Activated naive CD8-positive, alpha-beta T cell treated with anti-CD3 and anti-CD28 coated beads, Interleukin-2, amount 50 U/mL, for 16 hours (primary cell): ENCODE measurements at regions not wholly inside any gene's neighbourhood (a gene's known extent, or its start where the extent isn't known, plus 50 kb on each side); places are given as distances from the start of the nearest gene placed in this dataset.

Experiments
- DNase-seq: peaks from one replicate; pipeline ENCODE4 v3.0.0-alpha.2; 2020; ENCODE audit warnings: low read depth, low spot score

DNA sequence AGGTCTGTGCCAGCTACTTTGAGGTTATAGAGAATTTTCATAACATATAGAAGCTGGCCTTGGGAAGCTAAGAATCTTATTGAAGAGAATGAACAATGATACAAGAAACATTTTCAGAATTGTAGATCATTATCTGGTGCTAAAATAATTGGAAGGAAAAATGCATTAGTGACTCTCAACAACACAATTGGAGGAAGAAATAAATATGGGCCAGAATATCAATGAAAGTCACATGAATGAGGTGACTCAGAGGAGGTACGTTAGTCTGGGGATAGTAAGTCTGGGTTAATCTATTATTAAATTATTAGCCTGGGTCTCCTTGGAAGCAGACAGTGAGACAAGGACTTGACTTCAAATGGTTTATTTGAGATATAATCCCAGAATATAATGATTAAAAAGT, 529.3 kb upstream of the SLIT2 start:
- no peak for DNase-seq

DNA sequence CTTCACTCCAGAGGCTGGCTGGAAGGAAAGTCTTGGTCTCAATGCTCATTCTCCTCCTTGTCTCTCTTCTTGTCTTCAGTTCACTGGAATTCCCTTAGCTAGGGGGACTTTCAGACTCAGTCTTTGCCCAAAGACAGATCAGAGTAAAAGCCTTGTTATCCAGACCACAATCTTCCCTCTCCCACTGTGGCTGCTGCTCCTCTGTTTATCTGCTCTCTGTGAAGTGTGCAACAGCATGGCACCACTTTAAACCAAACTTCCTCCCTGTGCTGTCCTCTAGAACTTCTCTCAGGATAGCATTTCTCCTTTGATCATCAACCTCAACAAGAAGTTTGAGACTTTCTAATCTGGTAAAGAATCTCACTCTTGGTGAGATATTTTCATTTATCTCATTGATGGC, 530.1 kb upstream of the SLIT2 start:
- no peak for DNase-seq

DNA sequence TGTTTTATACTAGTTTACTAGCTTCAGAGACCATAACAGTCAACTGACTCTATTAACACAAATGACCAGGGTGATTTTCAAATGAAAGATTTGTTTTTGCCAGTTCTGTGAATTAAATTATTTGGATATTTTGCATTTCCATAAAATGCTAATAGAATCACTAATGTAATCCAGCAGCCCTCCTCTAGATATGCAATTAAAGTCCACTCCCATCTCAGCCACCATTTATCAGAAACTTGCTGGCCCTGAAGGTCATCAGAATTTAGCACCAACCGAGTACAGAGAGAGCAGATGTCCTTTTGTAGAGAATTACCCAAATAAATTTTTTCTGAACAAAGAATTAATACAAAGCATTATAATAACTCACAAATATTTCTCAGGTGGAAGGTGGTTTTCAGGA, 531.1 kb upstream of the SLIT2 start:
- no peak for DNase-seq

DNA sequence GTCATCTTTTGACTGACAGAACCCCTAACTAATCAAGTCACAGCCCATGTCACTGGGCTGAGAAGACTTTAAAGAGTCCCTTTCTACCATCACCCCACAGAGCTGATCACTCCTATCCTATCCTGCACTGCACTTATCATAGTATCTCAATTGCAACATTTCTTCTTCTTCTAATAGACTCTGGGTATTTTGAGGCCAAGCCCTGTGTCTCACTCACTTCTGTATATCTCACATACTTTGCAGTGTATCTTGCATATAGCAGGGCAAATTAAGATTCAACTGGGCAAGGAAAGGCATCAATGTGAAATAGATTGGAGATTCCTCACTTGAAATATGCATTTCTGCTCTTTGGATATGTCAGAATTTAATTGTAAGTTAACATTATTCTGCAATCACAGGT, 531.5 kb upstream of the SLIT2 start:
- DNase-seq = no peak

DNA sequence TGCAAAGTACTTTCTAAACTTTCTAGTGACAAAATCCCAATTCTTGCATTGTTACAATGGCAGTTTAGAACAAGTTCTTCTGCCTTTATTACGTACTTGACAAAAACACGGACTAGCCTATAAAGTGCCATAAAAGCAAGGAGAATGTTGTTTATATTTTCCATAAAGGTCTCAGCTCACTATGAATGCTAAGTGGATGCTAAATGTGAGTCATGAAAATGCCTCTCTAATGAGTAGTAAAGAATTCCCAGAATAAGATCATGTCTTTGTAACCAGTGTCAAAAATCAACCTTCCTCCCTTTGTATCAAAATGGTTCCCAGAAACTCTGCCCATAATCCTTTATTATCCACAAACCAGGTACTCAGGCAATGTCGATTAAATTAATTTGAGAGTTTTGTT, 539.8 kb upstream of the SLIT2 start:
- no peak for DNase-seq

DNA sequence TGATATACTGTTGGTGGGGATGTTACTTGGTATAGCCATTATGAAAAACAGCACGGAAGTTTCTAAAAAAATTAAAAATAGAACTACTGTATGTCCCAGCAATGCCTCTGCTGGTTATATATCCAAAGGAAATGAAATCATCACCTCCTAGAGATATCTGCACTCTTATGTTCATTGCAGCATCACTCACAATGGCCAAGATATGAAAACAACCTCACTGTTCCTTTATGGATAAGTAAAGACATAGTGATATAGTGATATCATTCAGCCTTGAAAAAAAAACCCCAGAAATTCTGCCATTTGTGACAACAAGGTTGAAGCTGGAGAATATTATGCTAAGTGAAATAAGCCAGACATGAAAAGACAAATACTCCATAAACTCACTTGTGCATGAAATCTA, 543.8 kb upstream of the SLIT2 start:
- no peak for DNase-seq

DNA sequence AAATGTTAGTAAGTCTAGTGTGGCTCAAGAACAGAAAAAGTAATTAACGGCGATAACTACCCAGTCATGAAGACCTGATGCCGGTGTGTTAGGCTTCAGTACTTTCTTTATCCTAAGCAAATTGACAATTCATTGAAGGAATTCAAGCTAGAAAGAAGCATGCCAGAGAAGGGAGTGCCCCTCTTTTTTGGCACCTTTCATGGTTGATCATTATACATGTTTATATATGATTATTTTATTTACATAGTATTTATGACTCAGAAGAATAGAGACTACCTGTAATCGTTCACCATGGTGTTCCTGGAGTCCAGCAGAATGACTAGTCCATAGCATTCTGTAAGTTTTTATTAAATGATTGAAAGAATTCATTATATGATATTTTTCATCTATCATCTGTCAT, 548.3 kb upstream of the SLIT2 start:
- DNase-seq = no peak

DNA sequence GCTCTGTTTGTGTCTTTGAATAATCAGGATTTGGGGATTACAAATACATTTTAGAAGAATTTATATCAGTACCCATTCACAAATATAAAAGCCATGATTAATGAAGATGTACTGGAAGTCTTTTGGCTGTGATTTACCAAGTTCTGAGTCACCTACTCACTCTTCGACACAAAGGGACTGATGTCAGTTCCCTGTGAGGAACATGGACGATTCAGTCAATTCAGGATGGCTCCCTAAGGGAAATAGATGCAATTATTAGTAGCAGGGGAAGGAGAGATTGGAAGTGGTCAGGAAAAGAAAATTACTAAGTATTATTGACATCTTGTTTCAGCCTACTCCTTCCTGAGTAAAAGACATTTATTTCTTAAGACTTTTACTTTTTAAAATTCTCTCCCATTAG, 550.7 kb upstream of the SLIT2 start:
- DNase-seq = no peak

DNA sequence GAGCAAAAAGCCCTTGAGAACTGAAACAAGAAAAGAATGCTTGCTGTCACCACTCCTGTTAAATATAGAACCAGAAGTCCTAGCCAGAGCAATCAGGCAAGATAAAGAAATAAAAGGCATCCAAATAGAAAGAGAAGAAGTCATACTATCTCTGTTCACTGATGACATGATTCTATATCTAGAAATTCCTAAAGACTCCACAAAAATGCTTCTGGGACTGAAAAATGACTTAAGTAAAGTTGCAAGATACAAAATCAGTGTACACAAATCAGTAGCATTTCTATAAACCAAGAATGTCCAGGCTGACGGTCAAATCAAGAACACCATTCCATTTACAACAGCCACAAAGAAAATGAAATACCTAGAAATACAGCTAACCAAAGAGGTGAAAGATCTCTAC, 552.7 kb upstream of the SLIT2 start:
- DNase-seq = no peak

DNA sequence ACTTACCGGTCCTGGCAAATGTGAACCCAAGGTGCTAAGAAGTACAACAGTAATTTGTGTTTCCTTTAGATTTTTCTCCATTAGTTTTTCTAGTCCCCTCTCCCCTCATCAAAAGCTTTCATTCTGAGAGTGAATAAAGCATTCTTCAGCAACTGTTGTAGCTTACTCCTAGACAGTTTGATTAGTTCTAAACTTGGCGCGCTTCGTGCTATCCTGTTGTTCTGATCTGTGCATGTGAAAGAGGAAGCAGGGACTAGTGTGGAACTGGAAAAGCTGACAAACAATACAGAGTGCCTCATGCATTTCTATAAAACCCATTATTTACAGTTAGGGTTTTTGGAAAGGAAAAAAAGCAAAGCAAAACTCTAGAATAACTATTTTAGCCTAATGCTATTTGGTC, 556.9 kb upstream of the SLIT2 start:
- no peak for DNase-seq

DNA sequence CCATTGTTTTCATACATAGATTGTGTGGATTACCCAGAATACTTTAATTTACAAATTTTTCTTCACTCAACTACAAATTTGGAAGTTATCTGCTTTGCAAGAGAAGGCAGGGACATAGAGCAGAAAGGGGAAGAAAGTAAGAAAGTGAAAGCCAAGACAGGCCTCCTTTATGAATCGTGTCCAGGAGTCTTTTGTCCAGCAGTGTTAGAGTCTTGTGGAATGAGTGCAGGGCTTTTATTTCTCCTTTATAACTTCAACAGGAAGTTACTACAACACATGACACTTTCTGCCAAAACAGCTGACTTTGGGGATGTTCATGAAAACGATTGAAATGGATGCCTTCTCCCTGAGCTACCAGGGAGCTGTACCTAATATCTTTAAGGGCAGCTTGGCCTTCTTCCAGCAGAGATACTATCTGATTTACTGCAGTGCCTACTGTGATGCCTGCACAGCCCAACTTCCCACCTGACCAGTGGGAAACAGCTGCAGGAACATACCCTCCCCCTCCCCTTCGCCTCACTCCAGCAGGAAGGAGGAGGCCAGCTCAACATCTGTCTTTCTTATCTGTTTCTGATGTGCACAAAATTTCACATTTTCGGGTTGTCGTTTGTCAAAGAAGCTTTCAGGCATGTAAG, 557.7 kb upstream of the SLIT2 start:
- no peak for DNase-seq

DNA sequence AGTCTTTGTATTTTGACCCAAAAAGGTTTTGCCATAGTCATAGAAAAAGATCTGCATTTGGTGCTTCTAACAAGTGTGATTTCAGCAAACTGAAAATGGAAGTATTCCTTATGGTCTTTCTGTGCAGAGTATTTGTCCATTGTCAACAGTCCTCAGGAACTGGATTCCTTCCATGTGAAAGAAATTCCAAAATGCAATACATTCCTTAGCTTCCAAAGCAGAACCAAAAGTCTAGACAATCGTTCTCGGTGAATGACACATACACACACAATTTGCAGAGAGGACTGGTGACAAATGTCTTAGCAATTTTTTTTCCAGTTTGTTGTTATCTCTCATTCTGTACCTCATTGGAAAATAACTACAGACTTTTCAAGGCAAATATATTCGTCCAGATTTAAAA, 562.2 kb upstream of the SLIT2 start:
- no peak for DNase-seq

DNA sequence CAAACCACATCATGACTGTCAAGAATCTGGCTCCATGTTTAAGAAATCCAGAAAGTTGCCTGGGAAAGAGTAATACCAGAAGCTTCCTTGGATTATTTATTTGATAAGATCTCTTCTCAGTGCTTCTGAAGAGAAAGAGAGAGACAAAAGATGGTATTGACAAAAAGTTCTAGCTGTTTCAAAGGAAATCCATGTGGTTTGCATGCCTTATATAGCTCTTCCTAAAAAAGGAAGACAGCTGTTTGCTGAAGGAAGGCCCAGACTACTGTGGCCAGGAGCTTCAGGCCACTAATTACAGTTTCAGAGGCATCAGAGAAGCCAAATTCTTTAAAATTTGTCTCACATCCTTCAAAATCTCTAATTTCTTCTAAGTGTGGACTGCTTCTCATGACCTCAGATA, 565.2 kb upstream of the SLIT2 start:
- DNase-seq = no peak

DNA sequence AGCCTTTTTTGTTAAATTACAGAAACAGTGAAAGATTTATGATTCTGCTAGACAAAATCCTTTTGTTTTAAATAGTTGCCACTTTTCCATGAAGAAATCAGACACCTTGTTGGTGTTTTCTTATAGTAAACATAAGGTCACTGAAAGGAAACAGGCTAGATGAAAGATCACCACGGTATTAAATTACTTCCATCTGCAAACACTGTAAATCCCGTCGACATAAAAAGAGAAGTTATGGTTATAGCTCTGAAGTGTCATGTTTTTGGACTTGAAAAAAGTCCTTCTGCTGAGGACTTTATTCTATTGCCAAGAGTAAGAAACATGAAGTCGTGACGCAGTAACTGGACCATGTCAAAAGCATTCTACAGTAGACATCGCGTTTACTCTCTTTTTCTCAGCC, 567.6 kb upstream of the SLIT2 start:
- DNase-seq = no peak

DNA sequence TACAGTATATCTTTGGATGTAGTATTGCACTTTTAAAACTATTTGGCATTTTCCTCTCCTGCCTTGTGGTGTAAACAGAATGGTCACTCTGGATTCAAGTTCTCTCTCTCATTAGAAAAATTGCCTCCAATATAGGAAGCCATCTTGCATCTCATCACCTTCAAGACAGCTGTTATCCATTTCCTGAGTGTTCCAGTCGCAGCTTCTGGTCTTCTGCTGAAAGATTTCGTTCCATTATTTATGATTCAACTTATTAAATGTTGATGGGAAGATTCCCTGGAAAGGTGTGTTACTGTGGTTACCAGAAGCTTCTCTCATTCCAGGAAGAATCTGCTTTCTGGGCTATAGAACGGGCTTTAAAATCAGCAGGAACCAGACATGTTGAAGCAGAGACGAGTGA, 568.3 kb upstream of the SLIT2 start:
- DNase-seq = no peak

DNA sequence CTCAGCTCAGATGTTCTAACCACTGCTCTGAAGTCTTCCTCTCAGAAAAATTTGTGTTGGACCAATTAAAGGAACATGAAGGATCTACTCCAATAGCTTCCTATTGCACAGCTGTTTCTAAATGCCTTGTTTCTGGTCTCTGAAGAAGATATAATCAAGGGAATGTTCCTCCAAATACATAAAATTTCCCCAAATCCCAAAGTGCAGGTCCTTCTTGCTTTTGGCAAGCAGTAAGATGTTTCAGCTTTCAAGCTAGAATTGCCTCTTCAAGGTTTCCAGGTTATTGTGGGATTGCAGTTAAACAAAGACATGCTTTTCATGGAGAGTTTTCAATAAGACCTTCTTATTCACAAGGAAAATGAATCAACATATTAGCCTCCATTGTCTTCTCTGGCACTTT, 574.5 kb upstream of the SLIT2 start:
- DNase-seq = no peak

DNA sequence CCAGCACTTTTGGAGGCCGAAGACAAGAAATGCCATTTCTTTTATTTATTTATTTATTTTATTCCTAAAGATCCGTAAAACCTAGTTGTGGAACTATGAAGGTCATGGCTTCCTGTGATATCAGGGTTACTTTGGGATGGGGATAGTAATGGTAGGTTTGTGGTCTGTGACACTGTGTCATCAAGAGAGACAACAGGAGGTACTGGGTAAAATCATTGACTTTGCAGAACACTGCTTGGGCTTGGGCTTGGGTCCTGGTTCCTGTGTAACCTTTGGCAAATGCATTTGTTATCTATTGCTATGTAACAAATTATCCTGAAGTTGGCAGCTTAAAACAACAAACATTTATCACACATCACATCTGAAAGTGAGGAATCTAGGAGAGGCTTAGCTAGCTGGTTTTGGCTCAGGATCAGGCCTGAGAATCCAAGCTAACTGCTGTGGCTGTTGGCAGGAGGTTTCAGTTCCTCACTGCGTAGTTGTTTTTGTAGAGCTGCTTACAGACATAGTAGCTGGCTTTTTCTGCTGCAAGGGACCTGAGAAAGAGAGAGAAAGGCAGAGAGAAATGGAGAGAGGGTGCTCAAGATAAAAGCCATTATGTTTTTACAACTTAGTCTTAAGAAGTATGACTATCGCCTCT, 576.4 kb upstream of the SLIT2 start:
- DNase-seq = no peak

DNA sequence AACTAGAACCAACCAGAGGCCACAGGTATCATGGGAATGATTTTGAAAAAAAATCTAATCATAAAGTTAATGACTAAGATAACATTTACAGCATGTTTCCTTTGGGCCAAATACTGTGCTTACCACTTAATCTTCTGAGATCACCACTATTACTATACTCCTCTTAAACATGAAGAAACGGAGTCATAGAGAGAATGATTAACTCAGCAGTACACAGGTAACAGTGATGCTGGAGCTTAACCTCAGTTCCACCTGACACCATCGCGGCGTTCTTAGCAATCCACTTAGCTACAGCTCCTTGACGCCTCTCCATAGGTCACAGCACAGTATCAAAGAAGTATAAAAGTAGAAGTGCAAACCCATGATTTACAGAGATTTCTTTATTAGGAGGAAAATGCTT, 592.6 kb upstream of the SLIT2 start:
- no peak for DNase-seq

DNA sequence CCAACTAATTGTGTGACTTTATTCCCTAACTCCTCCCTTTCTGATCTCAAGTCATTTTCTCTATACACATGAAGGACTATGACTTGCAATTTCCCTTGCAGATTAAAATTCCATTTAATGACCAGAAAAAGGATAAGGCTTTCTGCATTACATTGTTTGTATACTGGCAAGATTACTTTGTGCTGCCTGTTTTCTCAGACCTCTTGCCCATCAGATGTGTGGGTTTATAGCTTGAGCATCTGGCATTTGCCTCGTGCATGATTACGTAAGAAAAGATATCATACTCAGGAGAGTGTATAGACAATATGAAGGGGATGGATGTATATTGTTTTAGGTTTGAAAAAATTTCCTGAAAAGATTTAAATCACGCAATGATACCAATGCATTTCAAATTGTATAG, 593.8 kb upstream of the SLIT2 start:
- DNase-seq = no peak

DNA sequence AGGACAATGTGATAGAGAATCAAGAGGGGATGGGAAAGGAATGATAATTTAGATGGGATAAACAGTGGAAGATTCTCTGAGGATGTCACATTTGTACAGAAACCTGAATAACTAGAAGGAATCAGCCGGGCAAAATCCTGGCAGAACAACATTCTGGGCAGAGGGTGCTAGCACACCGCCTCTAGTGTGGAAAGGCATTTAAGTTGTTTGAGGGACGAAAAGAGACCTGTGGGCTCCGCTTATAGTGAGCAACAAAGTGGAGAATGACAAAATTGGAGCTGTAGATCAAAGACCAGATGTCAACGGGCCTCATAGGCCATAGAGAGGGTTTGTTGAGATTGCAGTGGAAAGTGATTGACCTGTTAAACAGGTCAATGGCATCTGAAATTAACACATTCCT, 596.0 kb upstream of the SLIT2 start:
- DNase-seq = no peak

DNA sequence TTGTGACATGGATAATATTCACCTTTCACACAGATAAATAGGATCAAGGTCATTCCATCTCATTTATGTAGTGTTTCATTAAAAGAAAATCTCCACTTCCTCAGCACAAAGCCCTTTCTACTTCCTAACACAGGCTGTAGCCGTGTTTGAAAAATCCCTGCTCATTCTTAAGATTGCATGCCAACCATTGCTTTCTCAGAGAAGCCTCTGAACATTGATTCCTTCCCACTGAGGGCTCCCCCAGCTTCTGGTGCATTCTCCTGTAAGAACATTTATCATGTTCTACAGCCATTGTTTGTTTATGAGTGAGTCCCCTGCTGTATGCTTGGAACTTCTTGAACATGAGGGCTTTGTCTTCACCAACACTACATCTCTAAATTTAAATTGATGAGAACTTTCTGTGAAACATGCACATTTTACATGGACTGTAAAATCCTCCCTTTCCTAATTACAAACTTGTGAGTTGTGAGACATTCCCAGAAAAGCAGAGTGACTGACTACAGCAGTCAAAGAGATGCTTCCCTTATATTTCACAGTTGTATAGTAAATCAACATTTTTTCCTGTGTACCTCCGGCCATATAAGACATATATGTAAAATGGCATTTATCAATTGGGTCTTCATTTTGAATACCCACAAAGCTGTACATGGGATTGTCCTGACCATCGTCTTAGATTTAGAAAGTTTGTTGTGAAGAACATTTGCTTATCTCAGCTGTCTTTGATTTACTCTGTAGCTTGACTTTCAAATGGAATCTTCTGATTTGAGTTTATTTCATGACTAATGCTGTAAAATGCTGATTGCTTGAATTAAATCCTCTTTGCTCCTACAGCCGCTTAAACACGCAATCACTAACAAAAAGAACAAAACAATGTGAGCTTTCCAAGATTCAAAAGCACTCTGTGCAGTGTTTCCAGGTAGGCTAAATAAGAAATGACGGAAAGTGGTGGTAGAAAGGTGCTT, 600.5 kb upstream of the SLIT2 start:
- no peak for DNase-seq

DNA sequence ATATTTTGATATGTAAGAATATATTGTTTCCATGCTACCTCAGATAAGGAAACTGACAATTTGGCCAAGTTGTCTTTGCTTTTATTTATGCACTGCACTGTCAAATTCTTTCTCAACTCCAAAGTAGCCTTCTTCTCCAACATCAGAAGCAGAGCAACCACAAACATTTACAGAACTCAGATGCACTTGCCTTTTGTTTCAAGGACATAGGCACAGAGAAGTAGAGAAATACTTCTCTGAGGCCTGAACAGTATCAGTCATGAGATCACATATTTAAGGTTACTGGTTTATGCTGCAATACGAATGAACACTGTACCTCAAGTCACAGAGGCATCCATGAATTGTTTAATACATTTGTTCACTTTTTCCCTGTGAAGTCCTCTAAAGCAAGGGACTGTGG, 606.1 kb upstream of the SLIT2 start:
- no peak for DNase-seq

DNA sequence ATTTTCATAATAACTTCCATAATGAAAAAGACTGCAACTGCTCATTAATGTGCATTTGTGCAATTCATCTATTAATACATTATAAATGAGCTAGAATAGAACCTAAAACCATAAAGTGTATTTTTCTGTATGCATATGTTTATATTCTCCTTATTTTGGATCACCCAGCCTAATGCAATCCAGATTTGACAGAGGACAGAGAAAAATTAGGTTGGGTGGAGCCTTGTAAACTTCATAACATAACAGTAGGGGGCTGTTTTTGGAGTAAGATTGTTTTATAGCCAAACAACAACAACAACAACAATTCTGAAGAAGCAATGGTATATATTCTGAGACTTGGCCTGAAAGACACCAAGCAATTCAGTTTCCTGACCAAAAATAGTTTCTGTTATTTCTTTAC, 615.3 kb upstream of the SLIT2 start:
- DNase-seq = no peak
